ENCODE measurements at regions not wholly inside any gene's neighbourhood (a gene's known extent, or its start where the extent isn't known, plus 50 kb on each side); places are given as distances from the start of the nearest gene placed in this dataset.

DNA sequence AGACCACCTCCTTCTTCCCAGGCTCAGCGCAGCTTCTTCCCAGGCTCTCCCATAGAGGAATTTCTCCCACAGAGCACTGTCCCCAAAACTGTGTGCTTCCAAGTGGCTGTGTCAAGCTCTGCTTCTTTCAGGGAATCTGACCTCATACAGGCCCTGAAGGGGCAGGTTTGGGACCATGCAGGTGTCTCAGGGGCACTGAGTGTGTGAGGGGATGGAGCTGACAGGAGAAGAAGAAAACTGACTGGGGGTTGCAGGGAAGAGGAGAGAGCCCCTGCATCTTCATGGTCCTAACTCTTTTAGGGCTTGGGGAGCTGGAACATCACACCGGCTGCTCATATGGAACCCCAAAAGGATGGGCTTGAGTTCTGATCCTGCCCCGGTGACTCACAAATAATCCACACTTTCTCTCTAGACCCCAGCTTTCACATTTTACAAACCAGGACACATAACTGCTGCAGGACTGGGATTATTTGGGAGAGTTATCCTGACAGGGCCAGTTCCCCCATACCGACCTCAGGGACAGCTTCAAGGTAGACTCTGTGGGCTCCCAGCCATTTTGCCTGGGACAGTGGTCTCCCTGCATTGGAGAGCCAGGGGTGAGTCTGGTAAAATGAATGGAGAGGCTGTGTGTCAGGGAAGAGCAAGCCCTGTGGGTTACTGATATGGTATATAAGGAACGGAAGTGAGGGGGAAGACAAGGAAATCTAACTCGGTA is 316.1 kb downstream of the TLE3 start:
- Histone ChIP-seq H3K4me3 (ENCODE audit: low read depth in 1 of 5, low read length in 5 of 5) (no peak overlapping the region), H3K9me3 (ENCODE audit: control insufficient read depth in 5 of 5, low read length in 5 of 5) (no peaks in the 10 kb centered on the region), H3K27me3 (ENCODE audit: control insufficient read depth in 5 of 5, insufficient read depth in 4 of 5, low read length in 5 of 5) (peaks cover 0 to 10% (median 0%) of the 10 kb centered on the region in 5 donors), H3K36me3 (ENCODE audit: control insufficient read depth in 5 of 5, insufficient read depth in 5 of 5, low read length in 5 of 5) (no peaks in the 10 kb centered on the region), H3K27ac (ENCODE audit: low read depth, low read length) (no peak overlapping the region), H3K4me1 (ENCODE audit: control insufficient read depth in 5 of 5, insufficient read depth in 5 of 5, low read length in 5 of 5) (no peaks in the 10 kb centered on the region), H3K9ac (ENCODE audit: low read length in 5 of 5) (no peak overlapping the region)

DNA sequence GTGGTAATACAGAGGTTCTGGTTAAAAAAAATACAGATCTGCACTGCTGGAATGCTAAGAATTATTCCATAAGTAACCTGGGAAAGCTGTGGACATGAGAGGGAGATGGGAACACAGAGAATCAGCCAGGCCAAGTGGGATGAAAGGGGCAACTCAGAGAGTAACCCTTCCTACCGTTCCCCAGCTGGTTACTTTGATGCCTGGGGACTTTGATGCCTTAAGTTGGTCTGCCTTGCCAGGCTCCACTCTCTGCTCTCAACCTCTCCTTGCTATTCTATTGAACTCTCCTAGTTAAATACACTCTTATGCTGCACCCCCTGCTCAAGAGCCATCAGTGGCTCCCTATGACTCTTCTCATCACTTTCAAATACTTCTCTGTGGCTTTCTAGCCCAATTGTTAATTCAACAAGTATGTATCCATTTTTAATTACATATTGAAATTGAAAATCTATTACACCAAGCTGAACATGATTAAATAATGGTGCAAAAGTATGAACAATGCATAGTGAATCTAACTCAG is 315.5 kb downstream of the TLE3 start:
- Histone ChIP-seq H3K4me3 (ENCODE audit: low read depth in 1 of 5, low read length in 5 of 5) (no peak overlapping the region), H3K4me1 (ENCODE audit: control insufficient read depth in 5 of 5, insufficient read depth in 5 of 5, low read length in 5 of 5) (no peaks in the 10 kb centered on the region), H3K27ac (ENCODE audit: low read depth, low read length) (no peak overlapping the region), H3K9me3 (ENCODE audit: control insufficient read depth in 5 of 5, low read length in 5 of 5) (no peaks in the 10 kb centered on the region), H3K36me3 (ENCODE audit: control insufficient read depth in 5 of 5, insufficient read depth in 5 of 5, low read length in 5 of 5) (no peaks in the 10 kb centered on the region), H3K27me3 (ENCODE audit: control insufficient read depth in 5 of 5, insufficient read depth in 4 of 5, low read length in 5 of 5) (peaks cover 0 to 10% (median 0%) of the 10 kb centered on the region in 5 donors), H3K9ac (ENCODE audit: low read length in 5 of 5) (no peak overlapping the region)

DNA sequence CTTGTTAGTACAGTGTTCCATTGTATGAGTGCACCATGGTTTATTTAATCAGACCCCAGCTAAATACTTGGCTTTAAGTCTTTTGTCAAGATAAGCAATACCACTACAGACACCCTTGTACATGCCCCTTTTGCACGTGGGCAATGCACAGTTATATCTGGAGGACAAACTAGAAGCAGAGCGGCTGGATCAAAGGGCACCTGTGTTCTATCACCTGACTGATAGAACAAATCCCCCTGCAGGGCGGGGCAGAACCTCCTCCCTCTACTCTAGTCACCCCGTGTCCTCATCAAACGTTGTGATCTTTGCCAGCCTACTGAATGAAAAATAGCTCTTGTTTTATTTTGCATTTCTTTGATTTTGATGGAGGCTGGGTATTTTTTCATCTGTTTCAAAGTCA is 314.9 kb downstream of the TLE3 start:
- Histone ChIP-seq H3K9me3 (ENCODE audit: control insufficient read depth in 5 of 5, low read length in 5 of 5) (no peaks in the 10 kb centered on the region), H3K9ac (ENCODE audit: low read length in 5 of 5) (no peak overlapping the region), H3K27ac (ENCODE audit: low read depth, low read length) (no peak overlapping the region), H3K27me3 (ENCODE audit: control insufficient read depth in 5 of 5, insufficient read depth in 4 of 5, low read length in 5 of 5) (peaks cover 0 to 13% (median 0%) of the 10 kb centered on the region in 5 donors), H3K4me1 (ENCODE audit: control insufficient read depth in 5 of 5, insufficient read depth in 5 of 5, low read length in 5 of 5) (no peaks in the 10 kb centered on the region), H3K4me3 (ENCODE audit: low read depth in 1 of 5, low read length in 5 of 5) (no peak overlapping the region), H3K36me3 (ENCODE audit: control insufficient read depth in 5 of 5, insufficient read depth in 5 of 5, low read length in 5 of 5) (no peaks in the 10 kb centered on the region)

DNA sequence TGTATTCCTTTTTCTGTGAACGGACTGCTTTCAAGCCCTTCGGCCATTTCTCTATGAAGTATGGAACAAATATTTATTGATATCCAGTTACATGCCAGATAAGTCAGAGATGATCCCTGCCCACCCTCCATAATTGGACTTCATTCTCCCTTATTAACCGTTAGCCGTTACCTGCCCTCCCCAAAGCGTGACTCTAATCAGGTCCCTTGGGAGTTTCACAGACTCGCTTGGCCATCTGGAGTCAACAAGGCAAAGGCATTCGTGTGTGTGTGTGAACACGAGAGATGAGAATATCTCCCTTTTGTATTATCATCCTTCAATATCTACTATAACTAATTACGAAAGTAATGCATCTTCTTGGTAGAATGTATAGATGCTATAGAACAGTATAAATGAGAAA is 314.5 kb downstream of the TLE3 start:
- H3K9me3 ChIP-seq (ENCODE audit: control insufficient read depth in 5 of 5, low read length in 5 of 5): no peaks in the 10 kb centered on the region
- no peaks in the 10 kb centered on the region for H3K4me1 ChIP-seq (ENCODE audit: control insufficient read depth in 5 of 5, insufficient read depth in 5 of 5, low read length in 5 of 5)
- H3K36me3 ChIP-seq (ENCODE audit: control insufficient read depth in 5 of 5, insufficient read depth in 5 of 5, low read length in 5 of 5): no peaks in the 10 kb centered on the region
- peaks cover 0 to 13% (median 0%) of the 10 kb centered on the region in 5 donors for H3K27me3 ChIP-seq (ENCODE audit: control insufficient read depth in 5 of 5, insufficient read depth in 4 of 5, low read length in 5 of 5)
- no peak overlapping the region for H3K27ac ChIP-seq (ENCODE audit: low read depth, low read length)
- H3K4me3 ChIP-seq (ENCODE audit: low read depth in 1 of 5, low read length in 5 of 5): no peak overlapping the region
- H3K9ac ChIP-seq (ENCODE audit: low read length in 5 of 5): no peak overlapping the region

DNA sequence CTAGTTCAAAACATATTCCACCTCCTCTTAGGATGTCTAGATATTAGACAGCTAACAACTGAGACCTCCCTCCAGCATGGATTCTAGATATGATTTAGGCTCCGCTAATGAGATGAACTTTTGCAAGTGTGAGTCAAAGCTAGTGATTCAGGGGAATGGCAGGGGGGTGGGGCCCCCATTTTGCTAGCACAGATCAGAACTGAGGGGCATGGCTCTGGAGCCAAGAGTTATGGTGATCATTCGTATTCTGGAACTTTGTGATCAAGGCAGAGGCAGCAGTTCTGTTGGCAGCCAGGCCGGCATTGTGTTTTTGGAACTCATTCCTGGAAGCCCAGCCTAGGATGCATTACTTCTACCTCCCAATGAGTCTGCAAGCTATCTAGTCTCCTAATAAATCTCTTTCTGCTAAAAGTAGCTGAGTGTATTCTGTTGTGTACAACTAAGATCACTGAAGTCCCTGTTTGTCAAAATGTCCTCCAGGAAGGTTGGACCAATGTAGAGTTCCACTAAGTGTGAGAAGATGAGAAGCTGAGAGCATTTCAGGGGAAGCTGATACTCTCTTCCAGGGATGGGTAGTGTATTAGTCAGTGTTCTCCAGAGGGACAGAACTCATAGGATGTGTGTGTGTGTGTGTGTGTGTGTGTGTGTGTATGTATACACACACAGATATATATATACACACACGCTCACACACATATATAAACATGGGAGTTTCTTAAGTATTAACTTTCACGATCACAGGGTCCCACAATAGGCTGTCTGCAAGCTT is 312.7 kb downstream of the TLE3 start:
- Histone ChIP-seq H3K4me3 (ENCODE audit: low read depth in 1 of 5, low read length in 5 of 5) (no peak overlapping the region), H3K27ac (ENCODE audit: low read depth, low read length) (no peak overlapping the region), H3K36me3 (ENCODE audit: control insufficient read depth in 5 of 5, insufficient read depth in 5 of 5, low read length in 5 of 5) (no peaks in the 10 kb centered on the region), H3K27me3 (ENCODE audit: control insufficient read depth in 5 of 5, insufficient read depth in 4 of 5, low read length in 5 of 5) (peaks cover 0 to 18% (median 0%) of the 10 kb centered on the region in 5 donors), H3K9ac (ENCODE audit: low read length in 5 of 5) (no peak overlapping the region), H3K4me1 (ENCODE audit: control insufficient read depth in 5 of 5, insufficient read depth in 5 of 5, low read length in 5 of 5) (no peaks in the 10 kb centered on the region), H3K9me3 (ENCODE audit: control insufficient read depth in 5 of 5, low read length in 5 of 5) (no peaks in the 10 kb centered on the region)

DNA sequence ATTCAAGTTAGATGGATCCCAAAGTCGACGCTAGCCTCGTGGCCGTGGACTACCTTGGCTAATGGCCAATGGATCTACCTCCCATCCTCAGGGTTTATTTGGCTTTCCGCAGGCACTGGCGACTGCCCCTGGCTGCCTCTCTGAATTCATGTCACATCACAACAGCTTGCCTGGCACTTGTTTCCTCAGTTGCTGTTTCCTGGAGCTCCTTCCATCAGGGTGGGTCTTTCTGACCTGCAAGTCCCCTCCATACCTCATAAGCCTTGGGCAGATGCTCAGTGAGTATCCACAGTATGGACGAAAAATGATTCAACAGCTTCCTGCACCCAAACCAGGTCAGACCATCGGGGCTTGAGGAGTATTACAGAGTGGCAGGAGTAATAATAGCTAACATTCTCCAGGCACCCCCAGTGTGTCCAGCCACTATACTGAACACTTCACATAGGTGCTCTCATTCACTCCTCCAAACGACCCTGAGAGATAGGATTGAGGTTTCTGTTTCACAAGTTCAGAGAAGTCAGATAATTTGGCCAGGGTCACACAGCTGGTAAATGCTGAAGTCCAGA is 311.5 kb downstream of the TLE3 start:
- Histone ChIP-seq H3K4me1 (ENCODE audit: control insufficient read depth in 5 of 5, insufficient read depth in 5 of 5, low read length in 5 of 5) (no peaks in the 10 kb centered on the region), H3K27ac (ENCODE audit: low read depth, low read length) (no peak overlapping the region), H3K27me3 (ENCODE audit: control insufficient read depth in 5 of 5, insufficient read depth in 4 of 5, low read length in 5 of 5) (peaks cover 0 to 18% (median 0%) of the 10 kb centered on the region in 5 donors), H3K9me3 (ENCODE audit: control insufficient read depth in 5 of 5, low read length in 5 of 5) (peaks cover under 1 to 5% (median 4%) of the 10 kb centered on the region in 5 donors), H3K4me3 (ENCODE audit: low read depth in 1 of 5, low read length in 5 of 5) (no peak overlapping the region), H3K9ac (ENCODE audit: low read length in 5 of 5) (no peak overlapping the region), H3K36me3 (ENCODE audit: control insufficient read depth in 5 of 5, insufficient read depth in 5 of 5, low read length in 5 of 5) (no peaks in the 10 kb centered on the region)

DNA sequence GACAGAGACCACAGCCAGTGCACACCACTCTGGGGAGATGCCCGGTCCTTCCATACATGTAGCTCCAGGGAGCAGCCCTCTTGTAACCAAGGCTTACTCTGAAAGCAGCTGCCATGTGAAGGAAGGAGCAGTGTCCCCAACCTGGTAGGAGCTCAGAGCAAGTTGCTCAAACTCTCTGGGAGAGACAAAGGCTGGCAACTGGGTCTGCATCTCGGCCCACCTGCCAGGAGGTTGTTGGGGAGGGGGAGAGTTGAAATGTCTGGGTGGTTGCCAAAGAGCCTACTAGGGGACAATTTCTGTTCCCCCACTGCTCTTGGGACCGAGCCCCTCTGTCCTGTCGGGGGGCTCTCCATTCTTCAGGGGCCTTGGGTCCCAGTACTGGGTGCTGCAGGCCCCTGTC is 309.9 kb downstream of the TLE3 start:
- Histone ChIP-seq H3K9me3 (ENCODE audit: control insufficient read depth in 5 of 5, low read length in 5 of 5) (peaks cover 7 to 14% (median 9%) of the 10 kb centered on the region in 5 donors), H3K27me3 (ENCODE audit: control insufficient read depth in 5 of 5, insufficient read depth in 4 of 5, low read length in 5 of 5) (peaks cover 0 to 14% (median 0%) of the 10 kb centered on the region in 5 donors), H3K9ac (ENCODE audit: low read length in 5 of 5) (no peak overlapping the region)

DNA sequence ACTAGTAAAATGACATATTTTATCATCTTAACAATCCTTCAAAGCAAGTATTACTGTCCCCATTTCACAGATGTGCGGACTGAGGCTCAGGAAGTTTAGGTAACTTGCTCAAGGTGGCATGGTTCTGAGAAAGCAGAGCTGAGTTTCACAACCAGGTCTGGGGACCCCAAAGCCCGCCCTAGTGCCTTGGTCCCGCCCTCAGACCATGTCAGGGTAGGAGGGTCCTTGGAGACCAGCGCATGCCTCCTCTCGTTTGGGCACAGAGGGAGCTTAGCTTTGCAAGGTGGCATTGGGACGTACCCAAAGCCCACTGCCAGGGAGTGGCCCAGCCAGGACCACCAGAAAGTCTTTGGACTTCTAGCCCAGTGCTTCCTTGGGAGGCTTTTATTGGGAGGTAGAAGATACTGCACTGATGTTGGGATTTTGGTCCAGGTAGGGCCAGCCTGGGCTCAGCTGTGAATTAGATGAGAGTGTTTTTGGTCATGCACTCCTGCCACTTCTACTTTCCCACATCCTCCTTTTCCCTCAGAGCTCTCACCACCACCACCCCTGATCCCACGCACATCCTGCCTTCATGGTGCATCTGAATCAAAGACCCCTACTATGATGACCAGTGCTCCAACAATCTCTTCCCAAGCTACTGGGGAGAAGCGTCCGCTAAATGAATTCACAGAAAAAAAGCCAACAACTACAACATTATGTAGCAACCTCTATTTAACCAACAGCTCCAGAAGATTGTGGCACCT is 307.9 kb downstream of the TLE3 start:
- peaks cover 7 to 14% (median 9%) of the 10 kb centered on the region in 5 donors for H3K9me3 ChIP-seq (ENCODE audit: control insufficient read depth in 5 of 5, low read length in 5 of 5)
- no peak overlapping the region for H3K4me3 ChIP-seq (ENCODE audit: low read depth in 1 of 5, low read length in 5 of 5)
- H3K9ac ChIP-seq (ENCODE audit: low read length in 5 of 5): no peak overlapping the region
- no peak overlapping the region for H3K27ac ChIP-seq (ENCODE audit: low read depth, low read length)
- H3K4me1 ChIP-seq (ENCODE audit: control insufficient read depth in 5 of 5, insufficient read depth in 5 of 5, low read length in 5 of 5): peaks cover 0 to 14% (median 11%) of the 10 kb centered on the region in 5 donors
- H3K27me3 ChIP-seq (ENCODE audit: control insufficient read depth in 5 of 5, insufficient read depth in 4 of 5, low read length in 5 of 5): peaks cover 0 to 14% (median 0%) of the 10 kb centered on the region in 5 donors
- no peaks in the 10 kb centered on the region for H3K36me3 ChIP-seq (ENCODE audit: control insufficient read depth in 5 of 5, insufficient read depth in 5 of 5, low read length in 5 of 5)

More for the DNA sequence above, 309.9 kb downstream of the TLE3 start:
- Histone ChIP-seq H3K4me1 (ENCODE audit: control insufficient read depth in 5 of 5, insufficient read depth in 5 of 5, low read length in 5 of 5) (no peaks in the 10 kb centered on the region), H3K4me3 (ENCODE audit: low read depth in 1 of 5, low read length in 5 of 5) (no peak overlapping the region), H3K36me3 (ENCODE audit: control insufficient read depth in 5 of 5, insufficient read depth in 5 of 5, low read length in 5 of 5) (no peaks in the 10 kb centered on the region), H3K27ac (ENCODE audit: low read depth, low read length) (no peak overlapping the region)

DNA sequence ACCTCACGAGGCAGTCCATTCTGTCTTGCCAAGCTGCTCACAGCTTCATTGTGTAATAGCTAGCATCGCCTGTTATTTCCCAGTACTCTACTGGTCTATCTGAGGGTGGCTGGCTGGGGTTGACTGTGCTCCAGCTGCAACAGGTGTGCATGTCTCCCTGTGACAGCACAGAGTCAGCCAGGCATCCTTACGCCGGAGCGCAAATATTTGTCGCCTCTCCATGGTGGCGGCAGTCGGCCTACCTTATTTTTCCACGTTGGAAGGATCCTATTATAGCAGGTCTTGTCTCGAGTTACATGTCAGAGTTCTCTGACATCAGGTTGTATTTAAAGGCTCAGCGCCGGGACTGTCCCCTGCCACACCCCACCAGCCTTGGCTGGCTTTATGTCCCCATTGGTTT is 307.1 kb downstream of the TLE3 start:
- Histone ChIP-seq H3K9ac (ENCODE audit: low read length in 5 of 5) (no peak overlapping the region), H3K4me1 (ENCODE audit: control insufficient read depth in 5 of 5, insufficient read depth in 5 of 5, low read length in 5 of 5) (peaks cover 3 to 23% (median 19%) of the 10 kb centered on the region in 5 donors), H3K4me3 (ENCODE audit: low read depth in 1 of 5, low read length in 5 of 5) (no peak overlapping the region), H3K27me3 (ENCODE audit: control insufficient read depth in 5 of 5, insufficient read depth in 4 of 5, low read length in 5 of 5) (peaks cover 0 to 8% (median 0%) of the 10 kb centered on the region in 5 donors), H3K9me3 (ENCODE audit: control insufficient read depth in 5 of 5, low read length in 5 of 5) (peaks cover 7 to 14% (median 9%) of the 10 kb centered on the region in 5 donors), H3K27ac (ENCODE audit: low read depth, low read length) (no peak overlapping the region), H3K36me3 (ENCODE audit: control insufficient read depth in 5 of 5, insufficient read depth in 5 of 5, low read length in 5 of 5) (no peaks in the 10 kb centered on the region)
